HFFc6 (cell line): ENCODE measurements at regions not wholly inside any gene's neighbourhood (a gene's known extent, or its start where the extent isn't known, plus 50 kb on each side); places are given as distances from the start of the nearest gene placed in this dataset.

Experiments used
- DNase-seq: peaks from one replicate; pipeline ENCODE4 v3.0.0-alpha.2; 2018
- H3K27ac Mint-ChIP-seq: 2 replicates; pipeline ENCODE4 v1.8.0; 2020; ENCODE audit warnings: mild to moderate bottlenecking, mixed read lengths
- H3K27me3 Mint-ChIP-seq: 2 replicates; pipeline ENCODE4 v1.8.0; 2021; ENCODE audit warnings: mild to moderate bottlenecking, moderate library complexity, mixed read lengths; ENCODE audit not compliant: insufficient read depth
- H3K36me3 Mint-ChIP-seq: 2 replicates; pipeline ENCODE4 v1.8.0; 2021; ENCODE audit warnings: low read depth, mixed read lengths
- H3K4me1 Mint-ChIP-seq: 2 replicates; pipeline ENCODE4 v1.8.0; 2020; ENCODE audit warnings: low read depth, mixed read lengths
- H3K4me3 Mint-ChIP-seq: 2 replicates; pipeline ENCODE4 v1.8.0; 2020; ENCODE audit warnings: mild to moderate bottlenecking, moderate library complexity, mixed read lengths
- H3K9me3 Mint-ChIP-seq: 2 replicates; pipeline ENCODE4 v1.8.0; 2020; ENCODE audit warnings: mild to moderate bottlenecking, mixed read lengths
- TF ChIP-seq, protein P1 (sequence below): fragments of 200-600 bp; sonication (generic); IDR thresholded peaks from 2 replicates; pipeline ENCODE4 v1.5.0; 2021; ENCODE audit warnings: antibody characterized with exemption, mild to moderate bottlenecking

DNA sequence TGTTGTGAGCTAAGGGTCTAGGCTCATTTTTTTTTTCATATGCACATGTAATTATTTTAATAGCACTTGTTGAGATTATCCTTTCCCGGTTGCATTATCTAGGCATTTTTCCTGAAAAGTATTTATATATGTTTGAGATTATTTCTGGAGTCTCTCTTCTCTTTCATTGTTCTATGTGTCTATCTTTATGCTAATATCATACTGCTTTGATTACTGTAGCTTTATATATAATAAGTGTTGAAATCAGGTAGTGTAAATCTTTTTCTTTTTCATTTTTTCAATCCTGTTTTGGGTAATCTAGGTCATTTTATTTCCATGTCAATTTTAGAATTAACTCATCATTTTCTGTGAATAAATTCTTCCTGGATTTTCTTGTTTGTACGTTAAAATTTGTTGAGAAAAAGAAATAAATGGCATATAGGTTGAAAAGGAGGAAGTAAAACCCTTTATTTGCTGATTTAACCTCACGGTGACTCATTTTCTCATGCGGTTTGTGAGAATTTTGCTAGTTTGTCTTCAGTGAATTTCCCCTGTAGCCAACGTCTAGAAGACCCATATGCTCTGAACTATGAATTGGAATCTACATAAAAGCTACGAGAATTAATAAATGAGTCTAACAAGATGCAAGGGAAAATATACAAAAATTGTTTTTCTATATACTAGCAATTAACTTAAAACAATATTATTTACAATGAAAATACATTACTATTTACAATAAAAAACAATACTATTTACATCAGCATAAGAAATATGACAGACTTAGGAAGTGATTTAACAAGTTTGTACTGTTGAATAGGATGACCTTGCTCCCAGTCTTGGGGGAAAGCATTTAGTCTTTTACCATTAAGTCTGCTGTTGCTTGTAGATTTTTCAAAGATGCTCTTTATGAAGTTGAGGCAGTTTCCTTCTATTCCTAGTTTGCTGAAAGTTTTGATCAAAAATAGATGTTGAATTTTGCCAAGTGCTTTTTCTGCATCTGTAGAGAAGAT lies 105.0 kb downstream of the SNAPC1 start:
- no peaks in the 10 kb centered on the region for H3K4me1 Mint-ChIP-seq
- peaks cover 6% of the 10 kb centered on the region for H3K27me3 Mint-ChIP-seq
- H3K9me3 Mint-ChIP-seq: peaks cover 8% of the 10 kb centered on the region; the same call in 1 of the 2 replicates
- DNase-seq: no peak
- H3K4me3 Mint-ChIP-seq: no peak overlapping the region
- no peak overlapping the region for H3K27ac Mint-ChIP-seq
- TF ChIP-seq, protein P1, sequence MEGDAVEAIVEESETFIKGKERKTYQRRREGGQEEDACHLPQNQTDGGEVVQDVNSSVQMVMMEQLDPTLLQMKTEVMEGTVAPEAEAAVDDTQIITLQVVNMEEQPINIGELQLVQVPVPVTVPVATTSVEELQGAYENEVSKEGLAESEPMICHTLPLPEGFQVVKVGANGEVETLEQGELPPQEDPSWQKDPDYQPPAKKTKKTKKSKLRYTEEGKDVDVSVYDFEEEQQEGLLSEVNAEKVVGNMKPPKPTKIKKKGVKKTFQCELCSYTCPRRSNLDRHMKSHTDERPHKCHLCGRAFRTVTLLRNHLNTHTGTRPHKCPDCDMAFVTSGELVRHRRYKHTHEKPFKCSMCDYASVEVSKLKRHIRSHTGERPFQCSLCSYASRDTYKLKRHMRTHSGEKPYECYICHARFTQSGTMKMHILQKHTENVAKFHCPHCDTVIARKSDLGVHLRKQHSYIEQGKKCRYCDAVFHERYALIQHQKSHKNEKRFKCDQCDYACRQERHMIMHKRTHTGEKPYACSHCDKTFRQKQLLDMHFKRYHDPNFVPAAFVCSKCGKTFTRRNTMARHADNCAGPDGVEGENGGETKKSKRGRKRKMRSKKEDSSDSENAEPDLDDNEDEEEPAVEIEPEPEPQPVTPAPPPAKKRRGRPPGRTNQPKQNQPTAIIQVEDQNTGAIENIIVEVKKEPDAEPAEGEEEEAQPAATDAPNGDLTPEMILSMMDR: no peak
- H3K36me3 Mint-ChIP-seq: no peaks in the 10 kb centered on the region

DNA sequence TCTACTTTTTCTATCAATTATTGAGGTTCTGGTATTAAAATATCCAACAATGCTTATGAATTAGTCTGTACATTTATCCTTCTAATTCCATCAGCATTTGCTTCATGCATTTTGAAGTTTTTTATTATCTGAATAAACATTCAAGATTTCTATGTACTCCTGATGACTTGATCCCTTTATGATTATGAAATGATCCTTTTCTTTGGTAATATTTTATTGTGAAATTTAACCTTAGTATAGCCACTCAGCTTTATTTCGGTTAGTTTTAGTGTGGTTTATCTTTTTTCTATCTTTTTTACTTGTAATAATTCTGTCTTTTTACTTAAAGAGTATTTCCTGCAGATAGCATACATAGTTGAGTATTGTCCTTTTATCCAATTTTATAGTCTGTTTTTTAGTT lies 106.6 kb downstream of the SNAPC1 start:
- peaks cover 7% of the 10 kb centered on the region for H3K27me3 Mint-ChIP-seq
- H3K36me3 Mint-ChIP-seq: no peaks in the 10 kb centered on the region
- H3K9me3 Mint-ChIP-seq: peaks cover 8% of the 10 kb centered on the region; the same call in 1 of the 2 replicates
- no peak for DNase-seq
- TF ChIP-seq, protein P1: no peak
- no peak overlapping the region for H3K4me3 Mint-ChIP-seq
- H3K27ac Mint-ChIP-seq: no peak overlapping the region
- H3K4me1 Mint-ChIP-seq: no peaks in the 10 kb centered on the region

DNA sequence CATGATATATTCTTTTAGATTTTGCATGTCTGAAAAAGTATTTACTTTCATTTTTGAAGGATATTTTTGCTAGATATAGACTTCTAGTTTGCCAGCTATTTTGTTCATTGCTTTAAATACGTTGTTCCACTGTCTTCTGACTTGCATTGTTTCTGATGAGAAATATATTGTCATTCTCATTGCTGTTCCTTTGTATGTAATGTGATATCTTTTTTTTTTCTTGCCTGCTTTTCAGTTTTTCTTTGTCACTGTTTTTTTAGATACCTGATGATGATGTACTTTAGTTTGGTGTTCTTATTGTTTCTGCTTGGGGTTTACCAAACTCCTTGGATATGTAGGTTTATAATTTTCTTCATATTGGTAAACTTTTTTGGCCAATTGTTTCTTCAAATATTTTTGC lies 107.9 kb downstream of the SNAPC1 start:
- Mint-ChIP-seq H3K4me3 (no peak overlapping the region), H3K27me3 (peaks cover 6% of the 10 kb centered on the region), H3K4me1 (no peaks in the 10 kb centered on the region), H3K27ac (no peak overlapping the region), H3K36me3 (no peaks in the 10 kb centered on the region), H3K9me3 (peaks cover 8% of the 10 kb centered on the region; the same call in 1 of the 2 replicates)
- no peak for DNase-seq
- TF ChIP-seq, protein P1: no peak

DNA sequence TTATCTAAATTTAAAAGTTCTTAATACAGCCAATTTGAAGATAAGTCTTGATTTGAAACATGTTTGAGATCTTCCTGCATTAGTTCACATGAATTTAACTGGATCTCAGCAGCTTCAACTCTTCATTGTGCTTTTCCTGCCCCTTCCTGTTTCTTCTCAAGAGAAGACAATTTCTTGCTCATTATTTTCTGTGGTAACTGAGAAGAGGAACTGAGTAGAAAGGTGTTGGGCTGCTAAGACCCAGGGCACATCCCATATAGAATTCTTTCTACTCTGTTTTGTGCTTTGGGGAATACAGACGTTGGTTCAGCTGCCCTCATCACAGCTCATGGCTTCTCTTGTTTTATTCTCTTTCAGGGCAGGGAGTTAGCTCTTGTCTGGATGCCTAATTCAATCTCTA lies 110.2 kb downstream of the SNAPC1 start:
- peaks cover 8% of the 10 kb centered on the region; the same call in 1 of the 2 replicates for H3K9me3 Mint-ChIP-seq
- no peak for DNase-seq
- no peak overlapping the region for H3K4me3 Mint-ChIP-seq
- TF ChIP-seq, protein P1: no peak
- H3K4me1 Mint-ChIP-seq: no peaks in the 10 kb centered on the region
- no peaks in the 10 kb centered on the region for H3K36me3 Mint-ChIP-seq
- H3K27ac Mint-ChIP-seq: no peak overlapping the region
- H3K27me3 Mint-ChIP-seq: peaks cover 14% of the 10 kb centered on the region

DNA sequence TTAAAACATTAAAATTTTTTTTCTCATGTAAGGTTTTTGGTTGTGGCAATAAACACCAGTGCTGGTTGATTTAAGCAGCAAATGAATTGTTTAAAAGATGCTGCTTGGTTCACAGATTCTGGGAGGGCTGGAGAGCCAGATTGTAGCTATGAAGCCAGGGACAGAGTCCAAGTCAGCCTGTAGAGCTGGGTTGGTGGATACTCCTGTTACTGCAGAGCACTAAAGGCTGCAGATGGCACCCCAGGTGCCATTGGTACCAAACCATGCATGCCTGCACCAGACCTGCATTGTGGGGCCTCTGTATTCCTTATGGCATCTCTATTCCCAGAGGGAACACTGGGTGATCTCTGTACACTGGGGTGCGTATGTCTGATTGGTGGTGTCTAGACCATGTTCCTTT lies 113.3 kb downstream of the SNAPC1 start:
- no peak overlapping the region for H3K27ac Mint-ChIP-seq
- H3K4me1 Mint-ChIP-seq: no peaks in the 10 kb centered on the region
- H3K4me3 Mint-ChIP-seq: no peak overlapping the region
- no peak for DNase-seq
- H3K27me3 Mint-ChIP-seq: peaks cover 13% of the 10 kb centered on the region
- H3K9me3 Mint-ChIP-seq: peaks cover 2% of the 10 kb centered on the region; the same call in 1 of the 2 replicates
- no peaks in the 10 kb centered on the region for H3K36me3 Mint-ChIP-seq
- TF ChIP-seq, protein P1: no peak
